Posterior cingulate gyrus (tissue), 11 donors: ENCODE measurements at regions not wholly inside any gene's neighbourhood (a gene's known extent, or its start where the extent isn't known, plus 50 kb on each side); places are given as distances from the start of the nearest gene placed in this dataset.

Experiments used
- DNase-seq, 10 donors: peaks; one replicate each; pipeline versions ENCODE4 v3.0.0 to v3.0.0-alpha.2; 2020 to 2021; ENCODE audit warnings: mixed read lengths in 3 of 10
- intact Hi-C: fragments of 100-400 bp; cut with DNase I; formaldehyde crosslinking; loops from one replicate; pipeline ENCODE4 v1.15.1; 2023

DNA sequence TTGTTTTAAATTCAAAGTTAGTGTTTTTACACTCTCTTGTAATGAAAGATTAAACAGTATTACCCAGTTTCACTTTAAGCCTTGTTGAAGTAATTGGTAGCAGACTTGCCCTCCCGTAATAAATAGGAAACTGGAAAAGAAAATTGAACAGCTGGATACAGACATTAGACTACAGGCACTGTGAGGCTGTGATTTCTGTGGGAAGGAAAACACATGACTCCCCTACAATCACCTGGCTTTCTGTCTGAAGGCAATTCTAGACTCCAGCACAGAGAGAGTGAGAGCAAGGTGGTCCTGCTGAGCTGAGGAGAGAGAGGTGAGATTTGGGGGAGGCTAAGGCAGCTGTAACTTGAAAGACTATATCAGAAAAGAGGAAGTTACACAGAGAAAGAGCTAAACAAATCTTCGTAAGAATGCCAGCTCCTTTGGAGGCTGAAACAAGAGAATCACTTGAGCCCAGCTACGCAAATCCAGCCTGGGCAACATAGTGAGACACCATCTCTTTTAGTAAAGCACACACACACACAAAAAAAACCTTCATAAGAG lies 57.8 kb upstream of the CDYL2 start:
- no peak for DNase-seq
- intact Hi-C loops: no loop called here
